ENCODE measurements at regions not wholly inside any gene's neighbourhood (a gene's known extent, or its start where the extent isn't known, plus 50 kb on each side); places are given as distances from the start of the nearest gene placed in this dataset.

DNA sequence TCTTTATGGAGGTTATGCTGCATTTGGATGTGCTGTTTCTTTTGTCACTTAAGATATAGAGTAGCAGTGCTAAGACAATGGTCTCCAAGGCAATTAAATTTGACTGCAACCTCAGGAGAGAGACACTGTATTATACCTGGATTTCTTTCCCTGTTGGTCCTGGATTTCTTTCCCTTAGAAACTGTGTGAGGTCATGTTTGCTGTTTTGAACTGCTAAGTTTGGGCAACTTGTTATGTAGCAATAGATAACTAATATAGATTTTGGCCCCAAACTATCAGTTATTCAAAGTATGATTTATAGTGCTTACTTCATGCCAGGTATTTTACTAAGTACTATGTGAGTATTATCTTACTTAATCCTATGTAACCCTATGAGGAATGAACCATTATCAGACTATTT, 458.4 kb downstream of the HS3ST3B1 start:
- H3K27ac ChIP-seq, result no peak overlapping the region
- TF ChIP-seq, protein P1, sequence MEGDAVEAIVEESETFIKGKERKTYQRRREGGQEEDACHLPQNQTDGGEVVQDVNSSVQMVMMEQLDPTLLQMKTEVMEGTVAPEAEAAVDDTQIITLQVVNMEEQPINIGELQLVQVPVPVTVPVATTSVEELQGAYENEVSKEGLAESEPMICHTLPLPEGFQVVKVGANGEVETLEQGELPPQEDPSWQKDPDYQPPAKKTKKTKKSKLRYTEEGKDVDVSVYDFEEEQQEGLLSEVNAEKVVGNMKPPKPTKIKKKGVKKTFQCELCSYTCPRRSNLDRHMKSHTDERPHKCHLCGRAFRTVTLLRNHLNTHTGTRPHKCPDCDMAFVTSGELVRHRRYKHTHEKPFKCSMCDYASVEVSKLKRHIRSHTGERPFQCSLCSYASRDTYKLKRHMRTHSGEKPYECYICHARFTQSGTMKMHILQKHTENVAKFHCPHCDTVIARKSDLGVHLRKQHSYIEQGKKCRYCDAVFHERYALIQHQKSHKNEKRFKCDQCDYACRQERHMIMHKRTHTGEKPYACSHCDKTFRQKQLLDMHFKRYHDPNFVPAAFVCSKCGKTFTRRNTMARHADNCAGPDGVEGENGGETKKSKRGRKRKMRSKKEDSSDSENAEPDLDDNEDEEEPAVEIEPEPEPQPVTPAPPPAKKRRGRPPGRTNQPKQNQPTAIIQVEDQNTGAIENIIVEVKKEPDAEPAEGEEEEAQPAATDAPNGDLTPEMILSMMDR (IDR thresholded peaks at IDR 0.05; ENCODE audit: low read depth, low read length), result no peak

DNA sequence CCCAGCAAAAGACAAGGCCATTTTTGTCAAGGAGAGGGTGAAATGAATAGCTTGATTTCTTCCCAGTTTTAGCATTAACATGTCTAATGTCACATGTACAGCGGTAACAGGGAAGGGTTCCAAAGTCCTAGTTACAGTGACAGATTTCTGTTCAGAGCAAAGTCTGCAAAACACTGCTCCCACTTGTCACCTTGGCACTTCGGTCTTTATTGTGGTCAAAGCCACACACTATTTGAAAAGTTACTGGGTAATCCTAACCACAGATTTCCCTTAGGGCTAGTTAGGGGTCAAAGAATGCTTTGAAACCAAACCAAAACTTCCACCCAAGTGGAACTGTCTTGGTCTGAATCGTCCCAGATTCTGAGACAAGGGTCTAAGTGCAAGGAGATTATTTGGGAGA, 455.6 kb downstream of the HS3ST3B1 start:
- Histone ChIP-seq H3K4me1 (ENCODE audit: low read depth) (no peaks in the 10 kb centered on the region), H3K27ac (no peak overlapping the region), H3K36me3 (no peaks in the 10 kb centered on the region), H3K27me3 (no peaks in the 10 kb centered on the region), H3K4me3 (no peak overlapping the region), H3K9me3 (ENCODE audit: low read depth) (no peaks in the 10 kb centered on the region)
- DNase-seq (ENCODE audit: low read depth in 1 of 2, low spot score in 1 of 2), result no peak
- TF ChIP-seq, protein P1 (IDR thresholded peaks at IDR 0.05; ENCODE audit: low read depth, low read length), result no peak

More for the DNA sequence above, 458.4 kb downstream of the HS3ST3B1 start:
- H3K36me3 ChIP-seq, result no peaks in the 10 kb centered on the region
- no peaks in the 10 kb centered on the region for H3K9me3 ChIP-seq (ENCODE audit: low read depth)
- no peak overlapping the region for H3K4me3 ChIP-seq
- H3K4me1 ChIP-seq (ENCODE audit: low read depth), result no peaks in the 10 kb centered on the region
- no peaks in the 10 kb centered on the region for H3K27me3 ChIP-seq
- DNase-seq (ENCODE audit: low read depth in 1 of 2, low spot score in 1 of 2), result no peak

DNA sequence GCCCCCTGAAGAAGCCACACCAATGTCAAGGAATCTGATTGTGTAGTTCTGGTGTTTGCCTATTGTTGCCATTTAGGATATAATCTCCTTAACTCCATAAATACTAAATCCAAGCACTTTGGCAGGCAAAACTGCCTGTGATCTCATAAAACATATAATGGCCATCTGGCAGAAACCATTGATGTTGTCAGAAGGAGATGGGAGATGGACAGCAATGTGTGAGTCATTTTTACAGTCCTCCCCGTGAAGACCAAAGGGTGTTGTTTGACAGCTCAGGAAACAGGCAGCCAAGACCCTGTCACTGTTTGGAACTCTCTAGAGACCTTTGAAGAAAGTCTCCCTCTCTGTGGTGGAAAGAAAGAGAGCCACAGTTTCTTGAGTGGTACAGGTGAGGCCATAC, 454.1 kb downstream of the HS3ST3B1 start:
- Histone ChIP-seq H3K4me1 (ENCODE audit: low read depth) (no peaks in the 10 kb centered on the region), H3K27me3 (no peaks in the 10 kb centered on the region), H3K27ac (no peak overlapping the region), H3K36me3 (no peaks in the 10 kb centered on the region), H3K9me3 (ENCODE audit: low read depth) (no peaks in the 10 kb centered on the region), H3K4me3 (no peak overlapping the region)
- no peak for DNase-seq (ENCODE audit: low read depth in 1 of 2, low spot score in 1 of 2)
- TF ChIP-seq, protein P1 (IDR thresholded peaks at IDR 0.05; ENCODE audit: low read depth, low read length), result no peak

DNA sequence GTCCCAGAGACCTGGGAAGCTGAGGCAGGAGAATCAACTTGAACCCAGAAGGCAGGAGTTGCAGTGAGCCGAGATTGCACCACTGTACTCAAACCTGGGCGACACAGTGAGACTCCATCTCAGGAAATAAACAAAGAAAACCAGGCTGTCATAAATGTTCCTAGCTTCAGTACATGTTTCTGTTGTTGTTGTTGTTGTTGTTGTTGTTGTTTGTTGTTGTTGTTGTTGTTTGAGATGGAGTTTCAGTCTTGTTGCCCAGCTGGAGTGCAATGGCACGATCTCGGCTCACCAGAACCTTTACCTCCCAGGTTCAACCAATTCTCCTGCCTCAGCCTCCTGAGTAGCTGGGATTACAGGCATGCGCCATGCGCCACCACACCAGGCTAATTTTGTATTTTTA, 452.5 kb downstream of the HS3ST3B1 start:
- DNase-seq (ENCODE audit: low read depth in 1 of 2, low spot score in 1 of 2), result no peak
- Histone ChIP-seq H3K36me3 (no peaks in the 10 kb centered on the region), H3K27me3 (no peaks in the 10 kb centered on the region), H3K4me3 (no peak overlapping the region), H3K27ac (no peak overlapping the region), H3K4me1 (ENCODE audit: low read depth) (no peaks in the 10 kb centered on the region), H3K9me3 (ENCODE audit: low read depth) (no peaks in the 10 kb centered on the region)
- TF ChIP-seq, protein P1 (IDR thresholded peaks at IDR 0.05; ENCODE audit: low read depth, low read length), result no peak

DNA sequence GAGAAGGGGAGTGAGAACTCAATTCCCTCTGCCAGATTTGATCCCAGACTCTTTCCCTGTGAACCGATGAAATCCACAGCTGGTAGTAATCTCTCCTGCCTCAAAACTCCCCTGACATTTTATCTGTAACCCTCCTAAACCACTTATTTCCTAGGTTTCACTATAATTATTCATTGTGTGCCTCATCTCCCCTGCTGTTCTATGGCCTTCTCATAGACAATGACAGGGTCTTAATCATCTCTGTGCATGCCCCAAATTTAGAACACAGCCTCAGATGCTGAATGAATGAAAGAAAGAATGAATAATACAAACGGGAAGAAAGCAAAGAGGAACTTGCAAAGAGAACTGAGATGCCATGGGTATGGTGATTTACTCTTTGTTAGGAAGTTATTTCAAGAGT, 451.1 kb downstream of the HS3ST3B1 start:
- DNase-seq (ENCODE audit: low read depth in 1 of 2, low spot score in 1 of 2), result no peak
- TF ChIP-seq, protein P1 (IDR thresholded peaks at IDR 0.05; ENCODE audit: low read depth, low read length), result no peak
- no peak overlapping the region for H3K4me3 ChIP-seq
- H3K36me3 ChIP-seq, result no peaks in the 10 kb centered on the region
- H3K27ac ChIP-seq, result no peak overlapping the region
- no peaks in the 10 kb centered on the region for H3K27me3 ChIP-seq
- no peaks in the 10 kb centered on the region for H3K9me3 ChIP-seq (ENCODE audit: low read depth)
- no peaks in the 10 kb centered on the region for H3K4me1 ChIP-seq (ENCODE audit: low read depth)

DNA sequence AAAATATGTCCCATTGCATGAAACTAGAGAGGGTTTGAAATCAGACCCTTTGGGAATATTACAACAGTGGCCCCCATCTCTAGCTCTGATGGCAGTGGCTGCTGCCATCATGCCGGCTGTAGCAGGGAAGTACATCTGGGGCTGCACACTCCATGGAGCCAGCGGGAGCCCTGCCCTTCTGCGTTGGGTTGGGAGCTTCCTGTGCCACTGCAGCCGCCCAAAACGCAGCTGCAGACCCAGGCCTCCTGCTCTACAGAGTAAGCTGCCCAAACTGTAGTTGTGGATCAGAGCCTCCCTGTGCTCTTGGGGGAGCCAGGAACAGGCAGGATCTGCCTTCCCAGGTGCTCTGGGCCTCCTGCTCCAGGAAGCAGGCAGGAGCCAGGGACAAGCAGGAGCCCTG, 450.0 kb downstream of the HS3ST3B1 start:
- H3K9me3 ChIP-seq (ENCODE audit: low read depth), result no peaks in the 10 kb centered on the region
- TF ChIP-seq, protein P1 (IDR thresholded peaks at IDR 0.05; ENCODE audit: low read depth, low read length), result no peak
- no peak overlapping the region for H3K27ac ChIP-seq
- H3K4me1 ChIP-seq (ENCODE audit: low read depth), result no peaks in the 10 kb centered on the region
- H3K4me3 ChIP-seq, result no peak overlapping the region
- no peaks in the 10 kb centered on the region for H3K36me3 ChIP-seq
- no peak for DNase-seq (ENCODE audit: low read depth in 1 of 2, low spot score in 1 of 2)
- H3K27me3 ChIP-seq, result no peaks in the 10 kb centered on the region

Data from cardiac muscle cell (in vitro differentiated cells and primary cell).